Right lobe of liver (tissue), 4 donors: ENCODE measurements at regions not wholly inside any gene's neighbourhood (a gene's known extent, or its start where the extent isn't known, plus 50 kb on each side); places are given as distances from the start of the nearest gene placed in this dataset.

Experiments
- POLR2A ChIP-seq: fragments of 450-650 bp; IDR thresholded peaks from one replicate; pipeline ENCODE4 v1.6.1; 2017; ENCODE audit warnings: antibody characterized with exemption, mild to moderate bottlenecking
- TF ChIP-seq, protein P1 (sequence below), 4 donors: fragments of 200-600 bp in 3 of 4; fragments of 450-650 bp in 1 of 4; IDR thresholded peaks; one replicate each; pipeline versions ENCODE4 v1.5.1 to v1.8.0; 2016 to 2022; ENCODE audit warnings: antibody characterized with exemption in 4 of 4, mild to moderate bottlenecking in 2 of 4
- donor health status: DM: no; HTN: no; CAD: no.
- donor health status: DM: no; HTN: no; CAD: no.
- donor health status: DM: no; HTN: yes; CAD: no.

DNA sequence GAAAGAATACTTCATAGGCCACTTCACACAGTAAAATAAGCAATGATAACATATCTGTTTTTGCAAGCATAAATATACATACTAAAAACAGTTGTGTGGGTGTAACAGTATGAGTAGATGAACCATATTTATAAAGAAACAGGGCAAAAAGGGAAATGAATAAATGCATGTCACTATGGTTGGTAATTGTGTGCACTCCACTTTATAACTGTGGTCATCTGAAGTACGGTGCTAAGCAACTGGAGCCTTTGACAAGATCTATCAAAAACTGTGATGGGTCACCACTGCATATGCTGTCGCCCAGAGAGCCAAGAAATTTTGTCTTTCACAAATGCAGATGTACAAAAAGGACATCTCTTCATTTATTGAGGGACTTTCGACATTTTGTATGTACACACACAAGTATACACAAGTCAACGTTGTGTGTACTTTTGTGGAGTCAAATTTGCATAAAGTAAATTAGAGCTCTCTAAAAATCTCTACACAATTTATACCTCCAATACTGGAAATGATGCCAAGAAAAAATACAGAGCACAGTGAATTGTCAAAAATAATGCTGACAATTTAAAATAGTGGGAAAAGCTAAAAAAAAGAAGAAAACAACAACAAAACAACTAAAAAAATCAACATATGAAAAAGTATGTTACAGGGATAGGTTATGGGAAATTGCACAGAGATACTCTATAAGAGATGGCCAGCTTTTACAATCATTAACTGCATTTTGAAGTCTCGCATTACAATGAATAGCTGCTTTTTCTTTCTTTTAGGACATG lies 123.1 kb upstream of the ENPEP start:
- no peak for TF ChIP-seq POLR2A
- TF ChIP-seq, protein P1, sequence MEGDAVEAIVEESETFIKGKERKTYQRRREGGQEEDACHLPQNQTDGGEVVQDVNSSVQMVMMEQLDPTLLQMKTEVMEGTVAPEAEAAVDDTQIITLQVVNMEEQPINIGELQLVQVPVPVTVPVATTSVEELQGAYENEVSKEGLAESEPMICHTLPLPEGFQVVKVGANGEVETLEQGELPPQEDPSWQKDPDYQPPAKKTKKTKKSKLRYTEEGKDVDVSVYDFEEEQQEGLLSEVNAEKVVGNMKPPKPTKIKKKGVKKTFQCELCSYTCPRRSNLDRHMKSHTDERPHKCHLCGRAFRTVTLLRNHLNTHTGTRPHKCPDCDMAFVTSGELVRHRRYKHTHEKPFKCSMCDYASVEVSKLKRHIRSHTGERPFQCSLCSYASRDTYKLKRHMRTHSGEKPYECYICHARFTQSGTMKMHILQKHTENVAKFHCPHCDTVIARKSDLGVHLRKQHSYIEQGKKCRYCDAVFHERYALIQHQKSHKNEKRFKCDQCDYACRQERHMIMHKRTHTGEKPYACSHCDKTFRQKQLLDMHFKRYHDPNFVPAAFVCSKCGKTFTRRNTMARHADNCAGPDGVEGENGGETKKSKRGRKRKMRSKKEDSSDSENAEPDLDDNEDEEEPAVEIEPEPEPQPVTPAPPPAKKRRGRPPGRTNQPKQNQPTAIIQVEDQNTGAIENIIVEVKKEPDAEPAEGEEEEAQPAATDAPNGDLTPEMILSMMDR (IDR thresholded peaks at IDR 0.05), result no peak
